GM12891 (cell line): ENCODE measurements at regions not wholly inside any gene's neighbourhood (a gene's known extent, or its start where the extent isn't known, plus 50 kb on each side); places are given as distances from the start of the nearest gene placed in this dataset.
"Not testable (repeated sequence)": the region's sequence is repeated elsewhere in the genome, so short reads cannot be mapped to it uniquely, and the experiment has no call there.

ENCODE experiments used
- DNase-seq: peaks from one replicate; pipeline ENCODE4 v3.0.0; 2011; ENCODE audit warnings: low spot score; ENCODE audit not compliant: insufficient read length
- FAIRE-seq: peaks from 2 replicates; lab custom pipeline; 2011; peaks lifted over from hg19 to GRCh38; lab: Jason Lieb, UNC
- PAX5 ChIP-seq: IDR thresholded peaks from 2 replicates; pipeline ENCODE4 v1.6.1; 2011; ENCODE audit warnings: low read length, moderate library complexity, mild to moderate bottlenecking; ENCODE audit not compliant: insufficient read depth, severe bottlenecking
- POLR2A ChIP-seq: IDR thresholded peaks from 2 replicates; pipeline ENCODE4 v1.6.1; 2011; ENCODE audit warnings: low read depth, low read length, control low read depth
- POLR2AphosphoS5 ChIP-seq: IDR thresholded peaks from 2 replicates; pipeline ENCODE4 v1.6.1; 2011; ENCODE audit warnings: low read depth, low read length, control low read depth
- POU2F2 ChIP-seq: IDR thresholded peaks from 2 replicates; pipeline ENCODE4 v1.6.1; 2011; ENCODE audit warnings: low read depth, mild to moderate bottlenecking, control low read depth, low read length, moderate library complexity
- SPI1 ChIP-seq: IDR thresholded peaks from 2 replicates; pipeline ENCODE4 v1.6.1; 2011; ENCODE audit warnings: low read depth, low read length, control low read depth
- TAF1 ChIP-seq: IDR thresholded peaks from 2 replicates; pipeline ENCODE4 v1.6.1; 2011; ENCODE audit warnings: low read depth, low read length, control low read depth

DNA sequence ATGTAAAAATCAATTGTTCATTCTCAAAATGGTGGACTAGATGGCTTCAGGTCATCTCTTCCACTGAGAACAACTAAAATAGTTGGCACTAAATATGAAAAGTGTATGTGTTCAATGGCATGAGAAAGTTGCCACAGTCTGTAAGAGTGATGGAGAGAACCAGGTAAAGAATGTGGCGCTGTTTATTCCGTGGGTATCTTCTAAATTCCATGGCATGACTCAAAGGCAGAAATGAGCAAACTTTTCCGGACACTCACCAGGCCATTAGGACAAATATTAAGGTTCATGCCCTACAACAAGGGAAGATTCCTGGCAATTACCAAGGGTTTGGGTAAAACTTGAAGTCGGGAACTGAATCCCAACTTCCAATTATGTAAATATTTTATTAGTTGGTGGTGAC is 825.4 kb upstream of the CDH6 start:
- DNase-seq (no peak), FAIRE-seq (no peak)
- no peak for TF ChIP-seq TAF1

DNA sequence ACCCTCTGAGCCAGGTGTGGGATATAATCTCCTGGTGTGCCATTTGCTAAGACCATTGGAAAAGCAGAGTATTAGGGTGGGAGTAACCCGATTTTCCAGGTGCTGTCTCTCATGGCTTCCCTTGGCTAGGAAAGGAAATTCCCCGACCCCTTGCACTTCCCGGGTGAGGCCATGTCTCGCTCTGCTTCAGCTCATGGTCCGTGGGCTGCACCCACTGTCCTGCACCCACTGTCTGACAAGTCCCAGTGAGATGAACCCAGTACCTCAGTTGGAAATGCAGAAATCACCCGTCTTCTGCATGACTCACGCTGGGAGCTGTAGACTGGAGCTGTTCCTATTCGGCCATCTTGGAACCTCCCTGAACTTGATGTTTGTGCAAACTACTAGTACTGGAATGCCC is 828.5 kb upstream of the CDH6 start:
- FAIRE-seq, DNase-seq: not testable (repeated sequence)

GRCh38 chr5:30357371-30357770 is 836.1 kb upstream of the CDH6 start:
- DNase-seq = no peak
- TF ChIP-seq POU2F2 (no peak), SPI1 (no peak), PAX5 (no peak), POLR2AphosphoS5 (no peak), POLR2A (no peak), TAF1 (no peak)
- no peak for FAIRE-seq

DNA sequence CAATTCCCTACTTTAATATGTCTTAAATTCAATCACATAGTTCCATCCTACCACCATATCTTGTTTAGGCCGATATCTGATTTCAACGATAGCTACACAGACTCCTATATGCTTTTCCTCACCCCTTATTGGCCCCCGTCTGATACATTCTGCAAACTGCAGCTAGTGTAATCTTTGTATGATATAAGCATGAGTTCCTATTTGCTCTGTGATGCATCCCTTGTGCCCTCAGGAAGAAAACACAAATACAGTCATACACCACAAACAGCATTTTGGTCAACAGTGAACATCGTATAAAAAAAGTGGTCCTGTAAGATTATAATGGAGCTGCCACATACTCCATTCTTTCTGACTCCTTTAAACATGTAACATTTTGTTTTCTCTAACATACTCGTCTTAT is 837.8 kb upstream of the CDH6 start:
- FAIRE-seq (no peak), DNase-seq (no peak)
- TF ChIP-seq PAX5 = no peak
- no peak for TF ChIP-seq SPI1
- no peak for TF ChIP-seq TAF1
- no peak for TF ChIP-seq POU2F2
- TF ChIP-seq POLR2AphosphoS5 = no peak
- TF ChIP-seq POLR2A = no peak

- TF ChIP-seq SPI1 (no peak), POLR2AphosphoS5 (no peak), PAX5 (no peak), POLR2A (no peak), TAF1 (no peak), POU2F2 (no peak)
- DNase-seq (no peak), FAIRE-seq (no peak)
Measured at GRCh38 chr5:30347858-30348257, 845.6 kb upstream of the CDH6 start.

DNA sequence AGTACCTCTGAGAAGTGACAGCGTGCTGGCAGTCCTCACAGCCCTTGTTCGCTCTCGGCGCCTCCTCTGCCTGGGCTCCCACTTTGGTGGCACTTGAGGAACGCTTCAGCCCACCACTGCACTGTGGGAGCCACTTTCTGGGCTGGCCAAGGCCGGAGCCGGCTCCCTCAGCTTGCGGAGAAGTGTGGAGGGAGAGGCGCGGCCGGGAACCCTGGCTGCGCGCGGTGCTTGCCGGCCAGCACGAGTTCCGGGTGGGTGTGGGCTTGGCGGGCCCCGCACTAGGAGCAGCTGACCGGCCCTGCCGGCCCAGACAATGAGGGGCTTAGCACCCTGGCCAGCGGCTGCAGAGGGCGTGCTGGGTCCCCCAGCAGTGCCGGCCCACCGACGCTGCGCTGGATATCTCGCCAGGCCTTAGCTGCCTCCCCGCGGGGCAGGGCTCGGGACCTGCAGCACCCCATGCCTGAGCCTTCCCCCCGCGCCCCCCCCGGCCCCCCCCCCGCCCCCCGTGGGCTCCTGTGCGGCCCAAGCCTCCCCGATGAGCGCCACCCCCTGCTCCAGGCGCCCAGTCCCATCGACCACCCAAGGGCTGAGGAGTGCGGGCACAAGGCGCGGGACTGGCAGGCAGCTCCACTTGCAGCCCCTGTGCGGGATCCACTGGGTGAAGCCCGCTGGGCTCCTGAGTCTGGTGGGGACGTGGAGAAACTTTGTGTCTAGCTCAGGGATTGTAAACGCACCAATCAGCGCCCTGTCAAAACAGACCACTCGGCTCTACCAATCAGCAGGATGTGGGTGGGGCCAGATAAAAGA is 847.7 kb upstream of the CDH6 start:
- not testable (repeated sequence) for FAIRE-seq, DNase-seq

DNA sequence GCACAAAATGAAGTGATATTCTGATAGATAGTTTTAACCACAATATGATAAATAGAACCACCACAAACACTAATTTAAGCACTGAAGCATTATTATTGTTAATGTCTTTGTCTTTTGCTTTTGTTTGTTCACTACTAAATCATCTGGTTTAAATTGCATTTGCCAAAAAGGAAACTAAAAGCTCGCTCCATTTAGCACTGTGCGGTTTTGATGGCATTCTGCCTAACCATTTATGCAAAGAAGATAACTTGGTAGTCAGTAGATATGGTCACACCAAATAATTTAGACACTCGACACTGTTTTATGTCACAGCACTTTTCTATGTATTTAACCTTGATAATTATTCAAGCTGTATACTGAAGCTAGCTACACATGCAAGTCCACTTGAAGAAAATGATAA is 849.8 kb upstream of the CDH6 start:
- TF ChIP-seq PAX5 (no peak), POLR2A (no peak), SPI1 (no peak), POLR2AphosphoS5 (no peak), TAF1 (no peak), POU2F2 (no peak)
- DNase-seq = no peak
- FAIRE-seq = no peak

DNA sequence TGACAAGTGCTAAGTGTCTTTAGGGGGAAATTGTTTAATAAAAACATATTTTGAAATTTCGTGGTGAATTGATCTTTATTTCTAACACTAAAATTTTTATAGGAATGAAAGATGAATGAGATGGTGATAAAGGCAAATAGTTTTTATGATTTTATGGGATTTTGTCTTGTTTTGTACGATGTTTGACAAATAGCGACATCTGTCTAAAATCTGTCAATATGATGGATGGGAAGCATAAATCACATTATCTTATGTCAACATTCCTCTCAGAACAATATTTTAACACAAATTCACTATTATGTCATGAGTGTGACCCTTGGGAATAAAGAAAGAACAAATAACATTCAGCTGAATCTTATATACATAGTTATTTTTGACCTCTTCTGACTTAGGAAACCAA is 852.0 kb upstream of the CDH6 start:
- FAIRE-seq = no peak
- TF ChIP-seq TAF1 = no peak
- no peak for TF ChIP-seq POLR2AphosphoS5
- TF ChIP-seq POU2F2 = no peak
- no peak for TF ChIP-seq PAX5
- TF ChIP-seq POLR2A = no peak
- TF ChIP-seq SPI1 = no peak
- no peak for DNase-seq

- TF ChIP-seq PAX5 (no peak), SPI1 (no peak), POLR2A (no peak), POU2F2 (no peak), TAF1 (no peak), POLR2AphosphoS5 (no peak)
- FAIRE-seq (no peak), DNase-seq (no peak)
Measured at GRCh38 chr5:30337084-30337573, 856.4 kb upstream of the CDH6 start.

GRCh38 chr5:30331534-30331933 is 862.0 kb upstream of the CDH6 start:
- FAIRE-seq = no peak

GRCh38 chr5:30325795-30326194 is 867.7 kb upstream of the CDH6 start:
- DNase-seq = no peak
- no peak for FAIRE-seq
- TF ChIP-seq TAF1 (no peak), POU2F2 (no peak), POLR2AphosphoS5 (no peak), POLR2A (no peak), SPI1 (no peak), PAX5 (no peak)

More at GRCh38 chr5:30331534-30331933, 862.0 kb upstream of the CDH6 start:
- no peak for DNase-seq
- TF ChIP-seq POLR2A = no peak
- no peak for TF ChIP-seq POLR2AphosphoS5

DNA sequence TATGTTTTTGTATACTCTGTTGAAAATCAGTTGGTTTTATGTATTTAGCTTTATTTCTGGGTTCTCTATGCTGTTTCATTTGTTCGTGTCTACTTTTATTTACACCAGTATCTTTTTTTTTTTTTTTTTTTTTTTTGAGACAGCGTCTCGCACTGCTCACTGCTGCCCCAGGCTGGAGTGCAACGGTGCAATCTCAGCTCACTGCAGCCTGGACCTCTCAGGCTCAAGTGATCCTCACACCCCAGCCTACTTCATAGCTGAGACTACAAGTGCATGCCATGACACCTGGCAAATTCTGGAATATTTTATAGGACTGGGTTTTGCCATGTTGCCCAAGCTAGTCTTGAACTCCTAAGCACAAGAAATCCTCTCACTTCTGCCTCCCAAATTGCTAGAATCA is 869.4 kb upstream of the CDH6 start:
- no peak for FAIRE-seq
- no peak for TF ChIP-seq TAF1
- TF ChIP-seq PAX5 = no peak
- no peak for TF ChIP-seq POLR2A
- TF ChIP-seq SPI1 = no peak
- no peak for TF ChIP-seq POLR2AphosphoS5
- TF ChIP-seq POU2F2 = no peak
- no peak for DNase-seq
